Body of pancreas (tissue), 4 donors: ENCODE measurements at regions not wholly inside any gene's neighbourhood (a gene's known extent, or its start where the extent isn't known, plus 50 kb on each side); places are given as distances from the start of the nearest gene placed in this dataset.

Source experiments
- CTCF ChIP-seq, 7 experiments: fragments of 450-650 bp in 4 of 7; fragments of 200-600 bp in 3 of 7; sonication (generic) in 3 of 7; IDR thresholded peaks; one replicate each; pipeline ENCODE4 v1.5.1; 2016 to 2019; ENCODE audit warnings: antibody characterized with exemption in 7 of 7
- POLR2A ChIP-seq, 3 donors: fragments of 450-650 bp; IDR thresholded peaks; one replicate each; pipeline ENCODE4 v1.6.1; 2016; ENCODE audit warnings: antibody characterized with exemption in 3 of 3, mild to moderate bottlenecking in 2 of 3

GRCh38 chr2:146785101-146785500 lies 1059.7 kb upstream of the ACVR2A start:
- TF ChIP-seq CTCF (IDR thresholded peaks at IDR 0.05) (no peak), POLR2A (IDR thresholded peaks at IDR 0.05) (no peak)
